CD4-positive, alpha-beta T cell (primary cell): ENCODE measurements at regions not wholly inside any gene's neighbourhood (a gene's known extent, or its start where the extent isn't known, plus 50 kb on each side); places are given as distances from the start of the nearest gene placed in this dataset.

Source experiments
- ATAC-seq: fragments of 200-7000 bp; cut with Tn5 transposase; one replicate; pipeline ENCODE4 v1.10.0; 2022; ENCODE audit warnings: mild to moderate bottlenecking; ENCODE audit not compliant: poor library complexity
- CTCF ChIA-PET: fragments of 350-600 bp; sonication (Branson Sonifier 250); formaldehyde crosslinking; loops from one replicate; lab custom pipeline; 2021; ENCODE audit warnings: antibody characterized with exemption, inconsistent platforms; lab: Charles Lee
- POLR2A ChIA-PET: fragments of 350-600 bp; sonication (Branson Sonifier 250); formaldehyde crosslinking; loops from one replicate; lab custom pipeline; 2021; ENCODE audit warnings: antibody characterized with exemption, inconsistent platforms; lab: Charles Lee
- DNase-seq, 14 experiments: peaks; one replicate each; pipeline ENCODE4 v3.0.0-alpha.2; 2013 to 2020; ENCODE audit warnings: mixed read lengths in 2 of 14
- H3K27ac ChIP-seq, 2 donors: one replicate each; pipeline versions ENCODE4 v1.5.1 to v1.7.0; 2013; ENCODE audit warnings: low read length in 2 of 2, low read depth in 1 of 2, mild to moderate bottlenecking in 1 of 2
- H3K27me3 ChIP-seq, 2 experiments: 1 replicate in 1 of 2; 2 replicates in 1 of 2; pipeline versions ENCODE4 v1.6.1 to v1.7.0; 2013; ENCODE audit warnings: low read length in 2 of 2, control low read depth in 1 of 2, mild to moderate bottlenecking in 1 of 2, moderate library complexity in 1 of 2; ENCODE audit not compliant: insufficient read depth in 2 of 2, control insufficient read depth in 1 of 2
- H3K36me3 ChIP-seq: one replicate; pipeline ENCODE4 v1.6.1; 2013; ENCODE audit warnings: low read length, control low read depth; ENCODE audit not compliant: insufficient read depth
- H3K4me1 ChIP-seq: one replicate; pipeline ENCODE4 v1.6.1; 2013; ENCODE audit warnings: low read length, control low read depth; ENCODE audit not compliant: insufficient read depth
- H3K4me3 ChIP-seq: one replicate; pipeline ENCODE4 v1.5.1; 2013; ENCODE audit warnings: mild to moderate bottlenecking, low read length, moderate library complexity
- H3K9me3 ChIP-seq, 2 experiments: 1 replicate in 1 of 2; 2 replicates in 1 of 2; pipeline versions ENCODE4 v1.6.1 to v1.7.0; 2013; ENCODE audit warnings: low read length in 2 of 2, mild to moderate bottlenecking in 2 of 2, control low read depth in 1 of 2, moderate library complexity in 1 of 2; ENCODE audit not compliant: control insufficient read depth in 1 of 2, insufficient read depth in 1 of 2
- H3K27ac Mint-ChIP-seq: one replicate; pipeline ENCODE4 v1.8.0; 2020; ENCODE audit warnings: mixed read lengths
- H3K27me3 Mint-ChIP-seq: one replicate; pipeline ENCODE4 v1.8.0; 2021; ENCODE audit warnings: mixed read lengths
- H3K36me3 Mint-ChIP-seq: one replicate; pipeline ENCODE4 v1.8.0; 2021; ENCODE audit warnings: low read depth, mixed read lengths
- H3K4me1 Mint-ChIP-seq: one replicate; pipeline ENCODE4 v1.8.0; 2021; ENCODE audit warnings: low read depth, mixed read lengths
- H3K4me3 Mint-ChIP-seq: one replicate; pipeline ENCODE4 v1.8.0; 2020; ENCODE audit warnings: mild to moderate bottlenecking, mixed read lengths
- H3K9me3 Mint-ChIP-seq: one replicate; pipeline ENCODE4 v1.8.0; 2020; ENCODE audit warnings: mixed read lengths
- intact Hi-C, 2 experiments: fragments of 100-400 bp; cut with DNase I in 1 of 2; cut with micrococcal nuclease in 1 of 2; formaldehyde crosslinking; loops; one replicate each; pipeline versions ENCODE4 v1.15.1 to v1.9.0; 2023 to 2025; cut with DNase I, micrococcal nuclease
- TF ChIP-seq, protein P1 (sequence below): fragments of 200-600 bp; IDR thresholded peaks from one replicate; pipeline ENCODE4 v1.8.0; 2022; ENCODE audit warnings: antibody characterized with exemption, mild to moderate bottlenecking

DNA sequence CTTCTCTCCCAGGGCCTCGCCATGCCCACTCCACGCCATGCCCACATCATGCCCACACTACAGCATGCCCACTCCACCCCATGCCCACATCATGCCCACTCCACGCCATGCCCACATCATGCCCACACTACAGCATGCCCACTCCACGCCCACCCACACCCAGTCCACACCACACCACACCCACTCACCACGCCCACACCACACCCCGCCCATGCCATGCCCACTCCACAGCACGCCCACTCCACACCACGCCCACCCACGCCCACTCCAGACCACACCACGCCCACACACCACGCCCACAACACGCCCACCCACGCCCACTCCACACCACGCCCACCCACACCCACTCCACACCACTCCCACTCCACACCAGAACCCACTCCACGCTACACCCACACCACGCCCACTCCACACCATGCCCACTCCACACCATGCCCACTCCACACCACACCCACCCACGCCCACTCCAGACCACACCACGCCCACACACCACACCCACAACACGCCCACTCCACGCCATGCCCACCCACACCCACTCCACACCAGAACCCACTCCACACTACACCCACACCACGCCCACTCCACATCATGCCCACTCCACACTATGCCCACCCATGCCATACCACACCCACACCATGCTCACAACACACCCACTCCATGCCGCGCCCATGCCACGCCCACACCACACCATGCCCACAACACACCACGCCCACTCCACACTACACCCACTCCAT lies 88.6 kb downstream of the ERMARD start:
- Mint-ChIP-seq H3K9me3 (no peaks in the 10 kb centered on the region), H3K4me1 (no peaks in the 10 kb centered on the region), H3K27ac (no peak overlapping the region), H3K27me3 (peaks cover 17% of the 10 kb centered on the region), H3K36me3 (no peaks in the 10 kb centered on the region), H3K4me3 (no peak overlapping the region)
- CTCF ChIA-PET: no interaction called here
- H3K27ac ChIP-seq: no peak overlapping the region
- DNase-seq (no peak), ATAC-seq (no peak)
- POLR2A ChIA-PET: no interaction called here
- TF ChIP-seq, protein P1, sequence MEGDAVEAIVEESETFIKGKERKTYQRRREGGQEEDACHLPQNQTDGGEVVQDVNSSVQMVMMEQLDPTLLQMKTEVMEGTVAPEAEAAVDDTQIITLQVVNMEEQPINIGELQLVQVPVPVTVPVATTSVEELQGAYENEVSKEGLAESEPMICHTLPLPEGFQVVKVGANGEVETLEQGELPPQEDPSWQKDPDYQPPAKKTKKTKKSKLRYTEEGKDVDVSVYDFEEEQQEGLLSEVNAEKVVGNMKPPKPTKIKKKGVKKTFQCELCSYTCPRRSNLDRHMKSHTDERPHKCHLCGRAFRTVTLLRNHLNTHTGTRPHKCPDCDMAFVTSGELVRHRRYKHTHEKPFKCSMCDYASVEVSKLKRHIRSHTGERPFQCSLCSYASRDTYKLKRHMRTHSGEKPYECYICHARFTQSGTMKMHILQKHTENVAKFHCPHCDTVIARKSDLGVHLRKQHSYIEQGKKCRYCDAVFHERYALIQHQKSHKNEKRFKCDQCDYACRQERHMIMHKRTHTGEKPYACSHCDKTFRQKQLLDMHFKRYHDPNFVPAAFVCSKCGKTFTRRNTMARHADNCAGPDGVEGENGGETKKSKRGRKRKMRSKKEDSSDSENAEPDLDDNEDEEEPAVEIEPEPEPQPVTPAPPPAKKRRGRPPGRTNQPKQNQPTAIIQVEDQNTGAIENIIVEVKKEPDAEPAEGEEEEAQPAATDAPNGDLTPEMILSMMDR: no peak
- H3K4me3 ChIP-seq: no peak overlapping the region
- intact Hi-C loops: loop anchor here in 1 of 2 experiments (10.0 kb wide), 1 partner anchor 95 kb away; no protein-coding TSS in a partner anchor
- H3K27me3 ChIP-seq: peaks cover 0 to 5% of the 10 kb centered on the region in 2 experiments
- H3K36me3 ChIP-seq: no peaks in the 10 kb centered on the region
- H3K4me1 ChIP-seq: no peaks in the 10 kb centered on the region
- peaks cover 0 to 13% of the 10 kb centered on the region in 2 experiments for H3K9me3 ChIP-seq

DNA sequence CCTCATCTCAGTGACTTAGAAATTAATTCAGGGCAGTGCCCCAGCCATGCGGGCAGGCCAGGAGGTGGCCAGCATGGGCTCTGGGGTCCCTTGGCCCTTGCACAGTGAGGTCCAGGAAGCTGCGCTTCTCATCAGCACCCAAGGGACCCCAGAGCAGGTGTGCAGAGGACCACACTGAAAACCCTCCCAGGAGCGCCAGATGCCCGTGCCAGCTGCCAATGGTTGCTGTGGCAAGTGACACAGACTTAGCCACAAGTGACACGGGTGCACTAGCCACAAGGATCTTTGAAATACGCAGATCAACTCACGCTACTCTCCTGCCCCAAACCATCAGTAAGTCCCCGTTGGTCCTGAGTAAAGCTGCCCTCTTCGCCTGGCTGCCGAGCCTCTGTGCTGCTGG lies 88.1 kb downstream of the ERMARD start:
- Histone ChIP-seq H3K9me3 (peaks cover 0 to 13% of the 10 kb centered on the region in 2 experiments), H3K4me1 (no peaks in the 10 kb centered on the region), H3K4me3 (no peak overlapping the region), H3K27me3 (peaks cover 0 to 5% of the 10 kb centered on the region in 2 experiments), H3K36me3 (no peaks in the 10 kb centered on the region), H3K27ac (no peak overlapping the region)
- H3K27ac Mint-ChIP-seq: no peak overlapping the region
- no peaks in the 10 kb centered on the region for H3K4me1 Mint-ChIP-seq
- ChIA-PET CTCF (no interaction called here), POLR2A (no interaction called here)
- ATAC-seq (no peak), DNase-seq (no peak)
- no peaks in the 10 kb centered on the region for H3K36me3 Mint-ChIP-seq
- no peak overlapping the region for H3K4me3 Mint-ChIP-seq
- intact Hi-C loops: loop anchor here in 1 of 2 experiments (10.0 kb wide), 1 partner anchor 95 kb away; no protein-coding TSS in a partner anchor
- H3K27me3 Mint-ChIP-seq: peaks cover 22% of the 10 kb centered on the region
- no peaks in the 10 kb centered on the region for H3K9me3 Mint-ChIP-seq
- TF ChIP-seq, protein P1: no peak

DNA sequence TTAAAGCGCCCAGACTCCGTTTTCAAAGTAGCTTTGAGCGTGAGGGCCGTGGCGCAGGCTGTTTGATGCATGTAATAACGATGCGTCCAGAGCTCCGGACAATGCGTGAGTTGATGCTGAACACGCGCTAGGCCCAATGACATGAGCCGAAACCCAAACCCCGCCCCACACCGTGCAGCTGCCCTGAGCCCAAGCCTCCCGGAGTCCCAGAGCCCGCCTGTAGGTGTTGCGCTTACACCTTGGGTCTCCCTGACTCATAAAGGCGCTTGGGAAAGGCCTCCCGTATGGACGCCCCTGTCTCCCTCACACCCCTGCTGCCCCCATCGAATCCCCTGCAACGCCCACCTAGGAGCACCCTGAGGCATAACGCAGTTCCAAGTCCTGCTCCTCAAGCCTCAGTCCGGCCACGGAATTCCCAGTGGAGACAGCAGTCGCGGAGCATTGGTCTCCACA lies 87.6 kb downstream of the ERMARD start:
- Mint-ChIP-seq H3K36me3 (no peaks in the 10 kb centered on the region), H3K27me3 (peaks cover 26% of the 10 kb centered on the region), H3K27ac (no peak overlapping the region), H3K4me3 (no peak overlapping the region), H3K4me1 (no peaks in the 10 kb centered on the region), H3K9me3 (no peaks in the 10 kb centered on the region)
- H3K9me3 ChIP-seq: peaks cover 0 to 13% of the 10 kb centered on the region in 2 experiments
- intact Hi-C loops: loop anchor here in 1 of 2 experiments (10.0 kb wide), 1 partner anchor 96 kb away; no protein-coding TSS in a partner anchor
- no peaks in the 10 kb centered on the region for H3K36me3 ChIP-seq
- CTCF ChIA-PET: no interaction called here
- TF ChIP-seq, protein P1: no peak
- ATAC-seq: no peak
- POLR2A ChIA-PET: no interaction called here
- peaks cover 0 to 5% of the 10 kb centered on the region in 2 experiments for H3K27me3 ChIP-seq
- DNase-seq: no peak
- no peak overlapping the region for H3K4me3 ChIP-seq
- no peaks in the 10 kb centered on the region for H3K4me1 ChIP-seq
- H3K27ac ChIP-seq: no peak overlapping the region
